ENCODE measurements at regions not wholly inside any gene's neighbourhood (a gene's known extent, or its start where the extent isn't known, plus 50 kb on each side); places are given as distances from the start of the nearest gene placed in this dataset.
"Not testable (repeated sequence)": the region's sequence is repeated elsewhere in the genome, so short reads cannot be mapped to it uniquely, and the experiment has no call there.

DNA sequence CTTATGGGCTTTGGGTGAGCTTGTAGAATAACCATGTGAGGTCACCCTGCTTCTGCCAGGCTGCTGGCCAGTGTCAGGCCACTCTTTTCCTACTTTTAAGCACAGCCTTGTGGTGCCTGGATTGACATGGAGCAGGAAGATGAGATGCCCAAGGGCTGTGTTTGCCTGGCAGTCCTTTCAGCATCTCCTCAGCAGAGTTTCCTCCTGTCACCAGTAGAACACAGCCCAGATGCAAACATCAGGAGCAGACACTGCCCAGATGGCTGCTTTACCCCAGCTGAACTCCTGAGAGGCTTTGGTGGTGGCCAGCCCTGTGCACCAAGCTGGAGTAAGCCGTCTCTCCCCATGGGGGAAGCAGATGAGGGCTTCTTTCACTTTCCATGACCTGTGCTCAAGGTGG is 332.0 kb upstream of the FRG2C start:
- TF ChIP-seq YY1 (IDR thresholded peaks at IDR 0.05; ENCODE audit: insufficient read depth, insufficient read length); ZNF274 (IDR thresholded peaks at IDR 0.05; ENCODE audit: low read depth, low read length): not testable (repeated sequence)

Measured in NT2/D1 (cell line).